GM12892 (cell line): ENCODE measurements at regions not wholly inside any gene's neighbourhood (a gene's known extent, or its start where the extent isn't known, plus 50 kb on each side); places are given as distances from the start of the nearest gene placed in this dataset.

Experiments
- POLR2A ChIP-seq: IDR thresholded peaks from 2 replicates; pipeline ENCODE4 v1.6.1; 2011; ENCODE audit warnings: low read depth, low read length, control low read depth
- POLR2AphosphoS5 ChIP-seq: IDR thresholded peaks from 2 replicates; pipeline ENCODE4 v1.6.1; 2011; ENCODE audit warnings: low read depth, low read length, control low read depth
- TAF1 ChIP-seq: IDR thresholded peaks from 2 replicates; pipeline ENCODE4 v1.6.1; 2011; ENCODE audit warnings: low read depth, mild to moderate bottlenecking, control low read depth, low read length, borderline replicate concordance

DNA sequence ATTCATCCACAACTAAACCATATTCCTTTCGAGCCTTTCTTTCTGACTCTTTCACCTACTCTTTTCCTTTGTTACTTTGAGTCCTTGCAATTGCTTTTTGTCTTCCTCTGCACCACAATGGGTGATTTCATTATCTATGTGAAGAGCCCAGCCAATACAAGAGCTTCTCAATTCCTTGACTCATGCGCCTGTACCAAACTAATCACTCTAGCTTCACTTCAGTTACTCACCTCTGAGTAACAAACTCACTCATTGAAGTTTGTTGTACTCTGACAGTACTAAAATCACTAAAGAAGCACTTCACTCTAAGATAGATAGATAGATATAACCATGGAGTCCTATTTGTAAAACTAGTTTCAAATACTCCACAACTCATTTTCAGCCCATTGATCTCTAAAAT is 191.7 kb upstream of the EPHA5 start:
- no peak for TF ChIP-seq TAF1
- no peak for TF ChIP-seq POLR2AphosphoS5
- no peak for TF ChIP-seq POLR2A
